SW 1271 (cell line): ENCODE measurements at regions not wholly inside any gene's neighbourhood (a gene's known extent, or its start where the extent isn't known, plus 50 kb on each side); places are given as distances from the start of the nearest gene placed in this dataset.

ENCODE experiments used
- DNase-seq, 2 experiments: peaks; one replicate each; lab custom pipeline; 2025; lab: John Stamatoyannopoulos, UW

GRCh38 chr10:16352146-16352545 lies 84.7 kb upstream of the PTER start:
- no peak for DNase-seq

- DNase-seq = no peak
Observed at GRCh38 chr10:16360001-16360400, 76.8 kb upstream of the PTER start.

DNA sequence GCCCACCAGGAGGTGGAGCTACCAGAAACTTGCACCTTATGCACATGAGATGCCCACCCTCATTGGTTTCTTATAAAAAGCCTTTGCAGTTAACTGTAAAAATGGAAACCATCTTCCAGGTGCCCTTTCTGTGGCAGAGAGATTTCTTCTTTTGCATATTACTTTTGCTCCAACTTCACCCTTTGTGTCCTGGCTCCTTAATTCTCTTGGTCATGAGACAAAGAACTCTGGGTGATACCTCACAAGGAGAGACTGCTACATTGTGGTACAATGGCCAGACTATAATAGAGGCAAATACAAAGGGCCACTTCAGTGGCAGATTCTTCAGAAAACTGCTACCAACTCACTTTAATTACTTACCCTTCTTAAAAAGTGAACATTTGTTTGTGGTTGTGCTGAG lies 76.4 kb upstream of the PTER start:
- no peak for DNase-seq

- no peak for DNase-seq
Observed at GRCh38 chr10:16361086-16361485, 75.7 kb upstream of the PTER start.

DNA sequence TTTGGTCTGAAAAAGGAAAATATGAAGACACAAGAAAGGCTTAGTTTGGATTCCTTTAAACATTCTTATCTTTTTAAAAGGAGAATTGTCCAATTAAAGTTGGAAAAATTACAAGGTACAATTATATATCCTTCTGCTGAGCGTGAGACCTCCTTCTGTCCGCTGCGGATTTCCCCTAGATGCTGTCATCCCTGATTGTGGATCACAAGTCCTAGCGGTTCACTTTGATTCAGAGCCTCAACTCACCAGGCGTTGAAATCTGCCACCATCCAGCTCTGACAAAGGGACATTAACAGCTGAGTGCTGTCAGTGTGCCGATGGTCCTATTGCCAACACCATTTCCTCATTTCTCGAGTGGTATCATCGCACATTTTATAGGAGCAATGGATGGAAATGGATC lies 73.1 kb upstream of the PTER start:
- DNase-seq = no peak

GRCh38 chr10:16367621-16368292 lies 69.1 kb upstream of the PTER start:
- no peak for DNase-seq

DNA sequence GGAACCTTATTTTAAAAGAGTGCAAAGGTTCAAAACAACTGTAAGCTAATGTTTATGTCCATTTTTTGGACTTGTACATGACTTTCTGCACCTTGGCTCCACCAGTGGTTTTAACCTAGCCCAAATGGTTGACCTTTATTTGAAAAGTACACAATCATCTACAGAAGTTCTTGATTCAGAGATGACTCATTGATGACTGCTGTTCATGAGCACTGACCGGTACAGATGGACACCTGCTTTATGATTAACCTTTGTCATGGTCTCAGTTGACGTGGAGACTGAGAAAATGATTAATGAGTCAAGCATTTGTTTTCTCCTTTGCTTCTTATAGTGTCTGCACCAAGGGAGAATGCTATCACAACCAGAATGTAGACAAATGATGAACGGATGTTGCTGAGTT lies 55.7 kb upstream of the PTER start:
- DNase-seq = peak; percentile 11 to 63

GRCh38 chr10:16384021-16384420 lies 52.8 kb upstream of the PTER start:
- DNase-seq = no peak

GRCh38 chr10:16386855-16387254 lies 50.0 kb upstream of the PTER start:
- DNase-seq = no peak
